Neural cell (in vitro differentiated cells): ENCODE measurements at regions not wholly inside any gene's neighbourhood (a gene's known extent, or its start where the extent isn't known, plus 50 kb on each side); places are given as distances from the start of the nearest gene placed in this dataset.
"Not testable (repeated sequence)": the region's sequence is repeated elsewhere in the genome, so short reads cannot be mapped to it uniquely, and the experiment has no call there.

Experiments
- H2AFZ ChIP-seq: fragments of 200-600, 300-800 bp; sonication (generic), shearing (Covaris generic); 2 replicates; pipeline ENCODE4 v1.6.0; 2014; ENCODE audit warnings: low read depth, mild to moderate bottlenecking, antibody characterized with exemption, low read length, moderate library complexity
- H3F3A ChIP-seq: fragments of 200-600 bp; shearing (Covaris generic); 2 replicates; pipeline ENCODE4 v1.6.1; 2016; ENCODE audit warnings: mild to moderate bottlenecking, moderate library complexity, mixed read lengths, antibody characterized with exemption, low read length; ENCODE audit not compliant: insufficient read depth, poor library complexity, severe bottlenecking
- H3K27ac ChIP-seq: fragments of 200-600, 300-800 bp; sonication (generic), shearing (Covaris generic); 2 replicates; pipeline ENCODE4 v1.5.1; 2014; ENCODE audit warnings: mild to moderate bottlenecking, low read length, moderate library complexity
- H3K27me3 ChIP-seq: fragments of 300-800, 200-600 bp; sonication (generic), shearing (Covaris generic); 2 replicates; pipeline ENCODE4 v1.6.0; 2014; ENCODE audit warnings: mild to moderate bottlenecking, low read depth, low read length, moderate library complexity; ENCODE audit not compliant: insufficient read depth
- H3K36me3 ChIP-seq: fragments of 300-800, 200-600 bp; sonication (generic), shearing (Covaris generic); 2 replicates; pipeline ENCODE4 v1.5.1; 2014; ENCODE audit warnings: mild to moderate bottlenecking, antibody characterized with exemption, low read length, moderate library complexity; ENCODE audit not compliant: insufficient read depth
- H3K4me2 ChIP-seq: fragments of 300-800, 200-600 bp; sonication (generic), shearing (Covaris generic); 2 replicates; pipeline ENCODE4 v1.6.0; 2014; ENCODE audit warnings: mild to moderate bottlenecking, low read length
- H3K4me3 ChIP-seq: fragments of 300-800, 200-600 bp; sonication (generic), shearing (Covaris generic); 2 replicates; pipeline ENCODE4 v1.5.1; 2014; ENCODE audit warnings: mild to moderate bottlenecking, low read length, moderate library complexity
- H3K79me2 ChIP-seq: fragments of 200-600 bp; shearing (Covaris generic); replicated peaks from 2 replicates; pipeline ENCODE4 v1.6.0; 2014; ENCODE audit warnings: mild to moderate bottlenecking, low read length, moderate library complexity; ENCODE audit not compliant: insufficient read depth
- H3K9ac ChIP-seq: fragments of 300-800, 200-600 bp; sonication (generic), shearing (Covaris generic); 2 replicates; pipeline ENCODE4 v1.6.1; 2016; ENCODE audit warnings: mild to moderate bottlenecking, low read length, mixed read lengths
- H3K9me2 ChIP-seq: fragments of 200-600 bp; shearing (Covaris generic); 2 replicates; pipeline ENCODE4 v1.6.1; 2016; ENCODE audit warnings: mild to moderate bottlenecking, low read length, mixed read lengths; ENCODE audit not compliant: insufficient read depth
- H3K9me3 ChIP-seq: fragments of 200-600, 300-800 bp; sonication (generic), shearing (Covaris generic); 2 replicates; pipeline ENCODE4 v1.6.1; 2016; ENCODE audit warnings: mild to moderate bottlenecking, mixed run types, low read length, moderate library complexity, mixed read lengths
- H4K20me1 ChIP-seq: fragments of 200-600 bp; shearing (Covaris generic); 2 replicates; pipeline ENCODE4 v1.6.1; 2016; ENCODE audit warnings: mild to moderate bottlenecking, mixed run types; ENCODE audit not compliant: insufficient read depth
- CTCF ChIP-seq: fragments of 450-650 bp; IDR thresholded peaks from 2 replicates; pipeline ENCODE4 v1.5.1; 2014; ENCODE audit warnings: antibody characterized with exemption, mild to moderate bottlenecking, moderate library complexity; ENCODE audit not compliant: poor library complexity, severe bottlenecking
- EP300 ChIP-seq: fragments of 450-650 bp; conservative IDR thresholded peaks from 2 replicates; pipeline ENCODE4 v1.6.1; 2014; ENCODE audit warnings: antibody characterized with exemption, mild to moderate bottlenecking, moderate library complexity; ENCODE audit not compliant: poor library complexity, severe bottlenecking
- EZH2 ChIP-seq: fragments of 200-600, 300-800 bp; shearing (Covaris generic), sonication (generic); IDR thresholded peaks from 2 replicates; pipeline ENCODE4 v1.6.1; 2014; ENCODE audit warnings: antibody characterized with exemption, low read length, borderline replicate concordance, mild to moderate bottlenecking; ENCODE audit not compliant: insufficient read depth, poor library complexity, severe bottlenecking
- MXI1 ChIP-seq: fragments of 450-650 bp; conservative IDR thresholded peaks from 2 replicates; pipeline ENCODE4 v1.6.1; 2014; ENCODE audit warnings: antibody characterized with exemption, mild to moderate bottlenecking; ENCODE audit not compliant: poor library complexity, severe bottlenecking
- POLR2AphosphoS5 ChIP-seq: IDR thresholded peaks from 2 replicates; pipeline ENCODE4 v1.6.1; 2012
- RAD21 ChIP-seq: fragments of 450-650 bp; conservative IDR thresholded peaks from 2 replicates; pipeline ENCODE4 v1.6.1; 2014; ENCODE audit warnings: antibody characterized with exemption, mild to moderate bottlenecking, moderate library complexity
- SMC3 ChIP-seq: fragments of 450-650 bp; conservative IDR thresholded peaks from 2 replicates; pipeline ENCODE4 v1.6.1; 2014; ENCODE audit warnings: antibody characterized with exemption, mild to moderate bottlenecking, moderate library complexity; ENCODE audit not compliant: poor library complexity
- TAF1 ChIP-seq: IDR thresholded peaks from 2 replicates; pipeline ENCODE4 v1.6.1; 2012; ENCODE audit warnings: low read depth
- TF ChIP-seq, protein P1 (sequence below): IDR thresholded peaks from 2 replicates; pipeline ENCODE4 v1.6.1; 2012; ENCODE audit warnings: borderline replicate concordance

DNA sequence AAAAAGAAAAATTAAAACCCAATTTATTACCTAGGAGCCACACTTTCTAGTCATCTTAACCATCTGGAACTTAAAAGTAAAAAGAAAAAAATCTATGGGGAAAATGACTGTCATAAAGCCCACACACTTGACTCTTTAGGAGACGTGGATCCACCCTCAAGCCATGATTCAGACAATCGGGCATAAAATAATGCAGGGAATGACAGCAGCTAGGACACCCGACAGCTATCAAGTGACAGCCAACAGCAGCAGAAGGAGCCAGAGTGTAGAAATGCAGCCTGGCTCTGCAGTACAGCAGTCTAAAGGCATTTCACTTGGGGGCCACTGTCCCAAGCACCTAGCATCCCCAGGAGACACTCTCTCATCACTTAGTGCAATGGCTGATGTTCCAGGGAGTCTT lies 226.9 kb downstream of the CAAP1 start:
- H4K20me1 ChIP-seq = no peaks in the 10 kb centered on the region
- no peaks in the 10 kb centered on the region for H3F3A ChIP-seq
- no peaks in the 10 kb centered on the region for H3K27me3 ChIP-seq
- no peak overlapping the region for H2AFZ ChIP-seq
- H3K9me2 ChIP-seq = no peaks in the 10 kb centered on the region
- no peaks in the 10 kb centered on the region for H3K36me3 ChIP-seq
- no peak overlapping the region for H3K27ac ChIP-seq
- H3K4me3 ChIP-seq = no peak overlapping the region
- TF ChIP-seq MXI1 (no peak), TAF1 (no peak), POLR2AphosphoS5 (no peak), EP300 (no peak), RAD21 (no peak), EZH2 (no peak), CTCF (no peak), SMC3 (no peak)
- TF ChIP-seq, protein P1, sequence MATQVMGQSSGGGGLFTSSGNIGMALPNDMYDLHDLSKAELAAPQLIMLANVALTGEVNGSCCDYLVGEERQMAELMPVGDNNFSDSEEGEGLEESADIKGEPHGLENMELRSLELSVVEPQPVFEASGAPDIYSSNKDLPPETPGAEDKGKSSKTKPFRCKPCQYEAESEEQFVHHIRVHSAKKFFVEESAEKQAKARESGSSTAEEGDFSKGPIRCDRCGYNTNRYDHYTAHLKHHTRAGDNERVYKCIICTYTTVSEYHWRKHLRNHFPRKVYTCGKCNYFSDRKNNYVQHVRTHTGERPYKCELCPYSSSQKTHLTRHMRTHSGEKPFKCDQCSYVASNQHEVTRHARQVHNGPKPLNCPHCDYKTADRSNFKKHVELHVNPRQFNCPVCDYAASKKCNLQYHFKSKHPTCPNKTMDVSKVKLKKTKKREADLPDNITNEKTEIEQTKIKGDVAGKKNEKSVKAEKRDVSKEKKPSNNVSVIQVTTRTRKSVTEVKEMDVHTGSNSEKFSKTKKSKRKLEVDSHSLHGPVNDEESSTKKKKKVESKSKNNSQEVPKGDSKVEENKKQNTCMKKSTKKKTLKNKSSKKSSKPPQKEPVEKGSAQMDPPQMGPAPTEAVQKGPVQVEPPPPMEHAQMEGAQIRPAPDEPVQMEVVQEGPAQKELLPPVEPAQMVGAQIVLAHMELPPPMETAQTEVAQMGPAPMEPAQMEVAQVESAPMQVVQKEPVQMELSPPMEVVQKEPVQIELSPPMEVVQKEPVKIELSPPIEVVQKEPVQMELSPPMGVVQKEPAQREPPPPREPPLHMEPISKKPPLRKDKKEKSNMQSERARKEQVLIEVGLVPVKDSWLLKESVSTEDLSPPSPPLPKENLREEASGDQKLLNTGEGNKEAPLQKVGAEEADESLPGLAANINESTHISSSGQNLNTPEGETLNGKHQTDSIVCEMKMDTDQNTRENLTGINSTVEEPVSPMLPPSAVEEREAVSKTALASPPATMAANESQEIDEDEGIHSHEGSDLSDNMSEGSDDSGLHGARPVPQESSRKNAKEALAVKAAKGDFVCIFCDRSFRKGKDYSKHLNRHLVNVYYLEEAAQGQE = no peak
- no peak overlapping the region for H3K9ac ChIP-seq
- H3K4me2 ChIP-seq = no peak overlapping the region
- H3K9me3 ChIP-seq = no peaks in the 10 kb centered on the region
- no peaks in the 10 kb centered on the region for H3K79me2 ChIP-seq

GRCh38 chr9:26664087-26664773 lies 228.4 kb downstream of the CAAP1 start:
- H3K79me2 ChIP-seq, H3K9me3 ChIP-seq, H4K20me1 ChIP-seq, H3K27me3 ChIP-seq, H3F3A ChIP-seq, H3K4me2 ChIP-seq, H3K27ac ChIP-seq, H3K4me3 ChIP-seq, H3K9ac ChIP-seq, H3K36me3 ChIP-seq, H2AFZ ChIP-seq, H3K9me2 ChIP-seq: not testable (repeated sequence)

- Histone ChIP-seq H3F3A (no peaks in the 10 kb centered on the region), H4K20me1 (no peaks in the 10 kb centered on the region), H3K36me3 (no peaks in the 10 kb centered on the region), H3K9me3 (no peaks in the 10 kb centered on the region), H3K27ac (no peak overlapping the region), H2AFZ (no peak overlapping the region), H3K9me2 (no peaks in the 10 kb centered on the region), H3K4me2 (no peak overlapping the region), H3K9ac (no peak overlapping the region), H3K79me2 (no peaks in the 10 kb centered on the region), H3K4me3 (no peak overlapping the region), H3K27me3 (no peaks in the 10 kb centered on the region)
- TF ChIP-seq MXI1 = no peak
- TF ChIP-seq, protein P1 = no peak
- no peak for TF ChIP-seq TAF1
- TF ChIP-seq EZH2 = no peak
- no peak for TF ChIP-seq POLR2AphosphoS5
Measured at GRCh38 chr9:26662476-26662875, 230.1 kb downstream of the CAAP1 start.
